Muscle of back (tissue), 3 donors: ENCODE measurements at regions not wholly inside any gene's neighbourhood (a gene's known extent, or its start where the extent isn't known, plus 50 kb on each side); places are given as distances from the start of the nearest gene placed in this dataset.
"Not testable (repeated sequence)": the region's sequence is repeated elsewhere in the genome, so short reads cannot be mapped to it uniquely, and the experiment has no call there.

Source experiments
- DNase-seq, 3 donors: peaks; one replicate each; pipeline versions ENCODE4 v3.0.0 to v3.0.0-alpha.2; 2013

- DNase-seq, result no peak
Observed at GRCh38 chr1:233722212-233722979, 108.5 kb downstream of the KCNK1 start.

- DNase-seq, result no peak
Observed at GRCh38 chr1:233723387-233723786, 109.5 kb downstream of the KCNK1 start.

GRCh38 chr1:233724131-233724631, 110.3 kb downstream of the KCNK1 start:
- not testable (repeated sequence) for DNase-seq

GRCh38 chr1:233725423-233725822, 111.5 kb downstream of the KCNK1 start:
- no peak for DNase-seq

- no peak for DNase-seq
Observed at GRCh38 chr1:233728721-233729120, 114.8 kb downstream of the KCNK1 start.

- no peak for DNase-seq
Observed at GRCh38 chr1:233730380-233730779, 116.5 kb downstream of the KCNK1 start.

GRCh38 chr1:233730809-233731208, 116.9 kb downstream of the KCNK1 start:
- no peak for DNase-seq

GRCh38 chr1:233732206-233732605, 118.3 kb downstream of the KCNK1 start:
- DNase-seq, result no peak

GRCh38 chr1:233734456-233734855, 120.5 kb downstream of the KCNK1 start:
- DNase-seq, result no peak

- DNase-seq, result no peak
Observed at GRCh38 chr1:233735331-233735730, 121.4 kb downstream of the KCNK1 start.

- DNase-seq, result no peak
Observed at GRCh38 chr1:233735847-233736246, 121.9 kb downstream of the KCNK1 start.

GRCh38 chr1:233737341-233737740, 123.4 kb downstream of the KCNK1 start:
- DNase-seq, result no peak

- peak in 2 of 3 donors; percentile 6 to 15 for DNase-seq
Observed at GRCh38 chr1:233738396-233738795, 124.5 kb downstream of the KCNK1 start.

- DNase-seq, result peak in 2 of 3 donors; percentile 3 to 7
Observed at GRCh38 chr1:233738850-233739249, 124.9 kb downstream of the KCNK1 start.

- no peak for DNase-seq
Observed at GRCh38 chr1:233744779-233745513, 131.0 kb downstream of the KCNK1 start.

GRCh38 chr1:233750139-233750538, 136.2 kb downstream of the KCNK1 start:
- DNase-seq, result no peak

GRCh38 chr1:233759665-233760064, 144.8 kb upstream of the SLC35F3 start:
- no peak for DNase-seq

- not testable (repeated sequence) for DNase-seq
Observed at GRCh38 chr1:233764304-233764703, 140.2 kb upstream of the SLC35F3 start.

- DNase-seq, result no peak
Observed at GRCh38 chr1:233777566-233777965, 126.9 kb upstream of the SLC35F3 start.

- no peak for DNase-seq
Observed at GRCh38 chr1:233780049-233780448, 124.4 kb upstream of the SLC35F3 start.

- no peak for DNase-seq
Observed at GRCh38 chr1:233782937-233783586, 121.4 kb upstream of the SLC35F3 start.

- DNase-seq, result no peak
Observed at GRCh38 chr1:233787599-233787998, 116.9 kb upstream of the SLC35F3 start.

GRCh38 chr1:233788687-233789086, 115.8 kb upstream of the SLC35F3 start:
- no peak for DNase-seq
